HepG2 (cell line): ENCODE measurements at regions not wholly inside any gene's neighbourhood (a gene's known extent, or its start where the extent isn't known, plus 50 kb on each side); places are given as distances from the start of the nearest gene placed in this dataset.

Source experiments
- ATAC-seq: fragments of 200-7000 bp; cut with Tn5 transposase; 3 replicates; pipeline ENCODE4 v1.9.1; 2020; ENCODE audit warnings: mild to moderate bottlenecking, moderate library complexity
- BruUV-seq: library from RNA; stranded (reverse); fragments of 400-500 nt; replicated peaks from 2 replicates; lab custom pipeline; 2021; lab: Mats Ljungman, UMichigan
- CTCF ChIA-PET: fragments of 300-600 bp; formaldehyde crosslinking; extraction: SDS; loops from one replicate; lab custom pipeline; 2021; ENCODE audit warnings: low total read pairs, inconsistent platforms, low intra/inter-chr PET ratio; lab: Yijun Ruan, JAX
- POLR2A ChIA-PET: fragments of 350-600 bp; sonication (Branson Sonifier 250); formaldehyde crosslinking; loops from one replicate; lab custom pipeline; 2020; ENCODE audit warnings: antibody characterized with exemption, inconsistent platforms; lab: Yijun Ruan, JAX
- DNase-seq: peaks from one replicate; pipeline ENCODE4 v3.0.0-alpha.2; 2015; ENCODE audit warnings: low spot score
- FAIRE-seq: peaks from 3 replicates; lab custom pipeline; 2011; peaks lifted over from hg19 to GRCh38; lab: Jason Lieb, UNC
- H2AFZ ChIP-seq: one replicate; pipeline ENCODE4 v1.6.1; 2011; ENCODE audit warnings: low read length, inconsistent platforms
- H3K27ac ChIP-seq: fragments of 300-600 bp; 3 replicates; pipeline ENCODE4 v1.8.0; 2011; ENCODE audit warnings: mixed run types, mild to moderate bottlenecking, mixed read lengths, low read length, inconsistent platforms; ENCODE audit not compliant: insufficient read depth; ENCODE audit errors: extremely low read length
- H3K27me3 ChIP-seq, 2 experiments: fragments of 200-600 bp in 1 of 2; 2 replicates in 1 of 2; 3 replicates in 1 of 2; pipeline versions ENCODE4 v1.6.0 to v1.8.0; 2011; ENCODE audit warnings: low read length in 2 of 2, mild to moderate bottlenecking in 2 of 2, moderate library complexity in 2 of 2, inconsistent platforms in 1 of 2; ENCODE audit not compliant: insufficient read depth in 2 of 2, control insufficient read depth in 1 of 2
- H3K36me3 ChIP-seq, 2 experiments: fragments of 200-600 bp in 1 of 2; replicated peaks in 1 of 2; 2 replicates in 1 of 2; 3 replicates in 1 of 2; pipeline versions ENCODE4 v1.5.1 to v1.8.0; 2011; ENCODE audit warnings: low read length in 2 of 2, inconsistent platforms in 1 of 2; ENCODE audit not compliant: insufficient read depth in 2 of 2, control insufficient read depth in 1 of 2
- H3K4me1 ChIP-seq: 2 replicates; pipeline ENCODE4 v1.5.1; 2012; ENCODE audit warnings: low read length, inconsistent platforms; ENCODE audit not compliant: insufficient read depth
- H3K4me2 ChIP-seq: 2 replicates; pipeline ENCODE4 v1.6.0; 2011; ENCODE audit warnings: low read depth, low read length, inconsistent platforms
- H3K4me3 ChIP-seq, 3 experiments: fragments of 200-600 bp in 1 of 3; sonication (generic), shearing (Covaris generic) in 1 of 3; replicated peaks in 1 of 3; 2 replicates each; pipeline ENCODE4 v1.5.1; 2011 to 2016; ENCODE audit warnings: low read length in 3 of 3, inconsistent platforms in 2 of 3, low read depth in 2 of 3, mild to moderate bottlenecking in 2 of 3, control low read depth in 1 of 3, mixed read lengths in 1 of 3; ENCODE audit not compliant: insufficient read depth in 1 of 3
- H3K79me2 ChIP-seq: one replicate; pipeline ENCODE4 v1.6.1; 2011; ENCODE audit warnings: low read length, inconsistent platforms; ENCODE audit not compliant: insufficient read depth
- H3K9ac ChIP-seq: 2 replicates; pipeline ENCODE4 v1.6.0; 2011; ENCODE audit warnings: mild to moderate bottlenecking, low read depth, low read length, inconsistent platforms; ENCODE audit not compliant: insufficient read depth
- H3K9me3 ChIP-seq: 2 replicates; pipeline ENCODE4 v1.5.1; 2012; ENCODE audit warnings: mild to moderate bottlenecking, low read length
- H4K20me1 ChIP-seq: 2 replicates; pipeline ENCODE4 v1.6.0; 2011; ENCODE audit warnings: inconsistent platforms, mild to moderate bottlenecking, low read length, moderate library complexity; ENCODE audit not compliant: insufficient read depth
- FOSL1 ChIP-seq: sonication (generic); formaldehyde crosslinking; IDR thresholded peaks from 2 replicates; pipeline ENCODE4 v1.9.0; 2021; ENCODE audit warnings: missing genetic modification reagents, borderline replicate concordance
- HNRNPH1 ChIP-seq: fragments of 200-400 bp; formaldehyde crosslinking; optimal IDR thresholded peaks from 2 replicates; pipeline ENCODE3; 2017; ENCODE audit warnings: mild to moderate bottlenecking, low read depth, low read length
- HOXA9 ChIP-seq: sonication (generic); formaldehyde crosslinking; IDR thresholded peaks from 2 replicates; pipeline ENCODE4 v1.8.1; 2022; ENCODE audit warnings: missing genetic modification reagents, mild to moderate bottlenecking, moderate library complexity, borderline replicate concordance
- KDM2A ChIP-seq: sonication (generic); formaldehyde crosslinking; IDR thresholded peaks from 2 replicates; pipeline ENCODE4 v1.4.0; 2020; ENCODE audit warnings: low read depth, missing genetic modification reagents, borderline replicate concordance
- KDM5B ChIP-seq: sonication (generic); formaldehyde crosslinking; IDR thresholded peaks from 2 replicates; pipeline ENCODE4 v1.4.0; 2020; ENCODE audit warnings: missing genetic modification reagents, mild to moderate bottlenecking, borderline replicate concordance
- TBX2 ChIP-seq: sonication (generic); formaldehyde crosslinking; IDR thresholded peaks from 2 replicates; pipeline ENCODE4 v1.5.0; 2020; ENCODE audit warnings: missing genetic modification reagents, mild to moderate bottlenecking, borderline replicate concordance
- ZKSCAN1 ChIP-seq: fragments of 150-350 bp; IDR thresholded peaks from 2 replicates; pipeline ENCODE4 v1.6.1; 2014; ENCODE audit warnings: low read length
- ZNF879 ChIP-seq: sonication (generic); formaldehyde crosslinking; IDR thresholded peaks from 2 replicates; pipeline ENCODE4 v1.8.1; 2023; ENCODE audit warnings: missing genetic modification reagents
- in situ Hi-C: cut with HindIII; loops from 2 replicates; pipeline ENCODE4 v1.10.0; 2017; ENCODE audit warnings: low pct_unique_long_range_greater_than_20kb; ENCODE audit not compliant: extremely low pct_ligation_motif_present
- intact Hi-C: fragments of 100-400 bp; cut with micrococcal nuclease; formaldehyde crosslinking; loops from one replicate; pipeline ENCODE4 v1.10.0; 2022; ENCODE audit not compliant: unreplicated experiment
- TF ChIP-seq, protein P1 (sequence below): IDR thresholded peaks from 2 replicates; pipeline ENCODE4 v1.6.1; 2018; ENCODE audit warnings: missing genetic modification reagents, mild to moderate bottlenecking, missing compliant biosample characterization
- TF ChIP-seq, protein P2 (sequence below): sonication (generic); formaldehyde crosslinking; IDR thresholded peaks from 2 replicates; pipeline ENCODE4 v1.4.0; 2020; ENCODE audit warnings: missing genetic modification reagents, borderline replicate concordance
- TF ChIP-seq, protein P3 (sequence below): sonication (generic); formaldehyde crosslinking; IDR thresholded peaks from 2 replicates; pipeline ENCODE4 v1.5.0; 2020; ENCODE audit warnings: missing genetic modification reagents
- TF ChIP-seq, protein P4 (sequence below): IDR thresholded peaks from 2 replicates; pipeline ENCODE4 v1.6.1; 2018; ENCODE audit warnings: missing genetic modification reagents
- TF ChIP-seq, protein P5 (sequence below): IDR thresholded peaks from 2 replicates; pipeline ENCODE4 v1.6.1; 2016; ENCODE audit warnings: mild to moderate bottlenecking, missing biosample characterization, missing genetic modification reagents

DNA sequence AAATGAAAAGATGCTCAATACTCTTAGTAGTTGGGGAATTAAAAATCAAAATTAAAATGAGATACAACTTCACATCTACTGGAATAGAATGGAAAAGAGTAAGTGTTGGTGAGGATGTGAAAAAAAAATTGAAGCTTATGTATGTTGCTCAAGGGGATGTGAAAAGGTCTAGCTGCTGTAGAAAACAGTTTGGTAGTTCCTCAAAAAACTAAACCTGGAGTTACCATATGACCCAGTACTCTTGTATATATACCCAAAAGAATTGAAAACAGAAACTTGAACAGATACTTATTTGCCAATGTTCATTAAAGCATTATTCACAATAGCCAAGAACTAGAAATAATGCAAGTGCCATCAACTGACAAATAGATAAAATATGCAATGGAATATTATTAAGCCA lies 208.4 kb downstream of the FIGN start:
- no peak for FAIRE-seq
- TF ChIP-seq HNRNPH1 (no peak), ZKSCAN1 (no peak), KDM5B (no peak), KDM2A (CRISPR knock-in tag) (no peak), ZNF879 (no peak), FOSL1 (CRISPR knock-in tag) (no peak), TBX2 (no peak), HOXA9 (no peak)
- TF ChIP-seq, protein P1, sequence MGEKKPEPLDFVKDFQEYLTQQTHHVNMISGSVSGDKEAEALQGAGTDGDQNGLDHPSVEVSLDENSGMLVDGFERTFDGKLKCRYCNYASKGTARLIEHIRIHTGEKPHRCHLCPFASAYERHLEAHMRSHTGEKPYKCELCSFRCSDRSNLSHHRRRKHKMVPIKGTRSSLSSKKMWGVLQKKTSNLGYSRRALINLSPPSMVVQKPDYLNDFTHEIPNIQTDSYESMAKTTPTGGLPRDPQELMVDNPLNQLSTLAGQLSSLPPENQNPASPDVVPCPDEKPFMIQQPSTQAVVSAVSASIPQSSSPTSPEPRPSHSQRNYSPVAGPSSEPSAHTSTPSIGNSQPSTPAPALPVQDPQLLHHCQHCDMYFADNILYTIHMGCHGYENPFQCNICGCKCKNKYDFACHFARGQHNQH (CRISPR knock-in tag), result no peak
- TF ChIP-seq, protein P2, sequence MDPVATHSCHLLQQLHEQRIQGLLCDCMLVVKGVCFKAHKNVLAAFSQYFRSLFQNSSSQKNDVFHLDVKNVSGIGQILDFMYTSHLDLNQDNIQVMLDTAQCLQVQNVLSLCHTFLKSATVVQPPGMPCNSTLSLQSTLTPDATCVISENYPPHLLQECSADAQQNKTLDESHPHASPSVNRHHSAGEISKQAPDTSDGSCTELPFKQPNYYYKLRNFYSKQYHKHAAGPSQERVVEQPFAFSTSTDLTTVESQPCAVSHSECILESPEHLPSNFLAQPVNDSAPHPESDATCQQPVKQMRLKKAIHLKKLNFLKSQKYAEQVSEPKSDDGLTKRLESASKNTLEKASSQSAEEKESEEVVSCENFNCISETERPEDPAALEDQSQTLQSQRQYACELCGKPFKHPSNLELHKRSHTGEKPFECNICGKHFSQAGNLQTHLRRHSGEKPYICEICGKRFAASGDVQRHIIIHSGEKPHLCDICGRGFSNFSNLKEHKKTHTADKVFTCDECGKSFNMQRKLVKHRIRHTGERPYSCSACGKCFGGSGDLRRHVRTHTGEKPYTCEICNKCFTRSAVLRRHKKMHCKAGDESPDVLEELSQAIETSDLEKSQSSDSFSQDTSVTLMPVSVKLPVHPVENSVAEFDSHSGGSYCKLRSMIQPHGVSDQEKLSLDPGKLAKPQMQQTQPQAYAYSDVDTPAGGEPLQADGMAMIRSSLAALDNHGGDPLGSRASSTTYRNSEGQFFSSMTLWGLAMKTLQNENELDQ (CRISPR knock-in tag), result no peak
- TF ChIP-seq, protein P3, sequence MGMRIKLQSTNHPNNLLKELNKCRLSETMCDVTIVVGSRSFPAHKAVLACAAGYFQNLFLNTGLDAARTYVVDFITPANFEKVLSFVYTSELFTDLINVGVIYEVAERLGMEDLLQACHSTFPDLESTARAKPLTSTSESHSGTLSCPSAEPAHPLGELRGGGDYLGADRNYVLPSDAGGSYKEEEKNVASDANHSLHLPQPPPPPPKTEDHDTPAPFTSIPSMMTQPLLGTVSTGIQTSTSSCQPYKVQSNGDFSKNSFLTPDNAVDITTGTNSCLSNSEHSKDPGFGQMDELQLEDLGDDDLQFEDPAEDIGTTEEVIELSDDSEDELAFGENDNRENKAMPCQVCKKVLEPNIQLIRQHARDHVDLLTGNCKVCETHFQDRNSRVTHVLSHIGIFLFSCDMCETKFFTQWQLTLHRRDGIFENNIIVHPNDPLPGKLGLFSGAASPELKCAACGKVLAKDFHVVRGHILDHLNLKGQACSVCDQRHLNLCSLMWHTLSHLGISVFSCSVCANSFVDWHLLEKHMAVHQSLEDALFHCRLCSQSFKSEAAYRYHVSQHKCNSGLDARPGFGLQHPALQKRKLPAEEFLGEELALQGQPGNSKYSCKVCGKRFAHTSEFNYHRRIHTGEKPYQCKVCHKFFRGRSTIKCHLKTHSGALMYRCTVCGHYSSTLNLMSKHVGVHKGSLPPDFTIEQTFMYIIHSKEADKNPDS, result no peak
- TF ChIP-seq, protein P4, sequence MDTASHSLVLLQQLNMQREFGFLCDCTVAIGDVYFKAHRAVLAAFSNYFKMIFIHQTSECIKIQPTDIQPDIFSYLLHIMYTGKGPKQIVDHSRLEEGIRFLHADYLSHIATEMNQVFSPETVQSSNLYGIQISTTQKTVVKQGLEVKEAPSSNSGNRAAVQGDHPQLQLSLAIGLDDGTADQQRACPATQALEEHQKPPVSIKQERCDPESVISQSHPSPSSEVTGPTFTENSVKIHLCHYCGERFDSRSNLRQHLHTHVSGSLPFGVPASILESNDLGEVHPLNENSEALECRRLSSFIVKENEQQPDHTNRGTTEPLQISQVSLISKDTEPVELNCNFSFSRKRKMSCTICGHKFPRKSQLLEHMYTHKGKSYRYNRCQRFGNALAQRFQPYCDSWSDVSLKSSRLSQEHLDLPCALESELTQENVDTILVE (CRISPR knock-in tag), result no peak
- TF ChIP-seq, protein P5, sequence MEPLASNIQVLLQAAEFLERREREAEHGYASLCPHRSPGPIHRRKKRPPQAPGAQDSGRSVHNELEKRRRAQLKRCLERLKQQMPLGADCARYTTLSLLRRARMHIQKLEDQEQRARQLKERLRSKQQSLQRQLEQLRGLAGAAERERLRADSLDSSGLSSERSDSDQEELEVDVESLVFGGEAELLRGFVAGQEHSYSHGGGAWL (CRISPR knock-in tag), result no peak
- Histone ChIP-seq H3K4me1 (no peaks in the 10 kb centered on the region), H3K27ac (no peak overlapping the region), H3K4me3 (no peak overlapping the region), H3K9me3 (no peaks in the 10 kb centered on the region), H2AFZ (no peak overlapping the region), H3K27me3 (no peaks in the 10 kb centered on the region), H3K36me3 (no peaks in the 10 kb centered on the region), H3K9ac (no peak overlapping the region), H3K4me2 (no peak overlapping the region), H4K20me1 (no peaks in the 10 kb centered on the region), H3K79me2 (no peaks in the 10 kb centered on the region)
- ChIA-PET POLR2A (no interaction called here), CTCF (no interaction called here)
- DNase-seq, result no peak
- in situ Hi-C loops, result no loop called here
- intact Hi-C loops, result no loop called here
- ATAC-seq, result no peak
- no TSS peak for BruUV-seq
